Naive thymus-derived CD4-positive, alpha-beta T cell (primary cell): ENCODE measurements at regions not wholly inside any gene's neighbourhood (a gene's known extent, or its start where the extent isn't known, plus 50 kb on each side); places are given as distances from the start of the nearest gene placed in this dataset.
"Not testable (repeated sequence)": the region's sequence is repeated elsewhere in the genome, so short reads cannot be mapped to it uniquely, and the experiment has no call there.

Experiments used
- ATAC-seq: fragments of 150-1000 bp; cut with Tn5 transposase; 2 replicates; pipeline ENCODE4 v1.10.0; 2021; ENCODE audit warnings: mild to moderate bottlenecking, moderate library complexity
- CTCF ChIA-PET: fragments of 350-600 bp; sonication (Branson Sonifier 250); formaldehyde crosslinking; loops from one replicate; lab custom pipeline; 2021; ENCODE audit warnings: antibody characterized with exemption; lab: Charles Lee
- POLR2A ChIA-PET: fragments of 350-600 bp; sonication (Branson Sonifier 250); formaldehyde crosslinking; loops from one replicate; lab custom pipeline; 2021; ENCODE audit warnings: antibody characterized with exemption, inconsistent platforms; lab: Charles Lee
- DNase-seq, 9 donors: peaks; one replicate each; pipeline versions ENCODE4 v3.0.0 to v3.0.0-alpha.2; 2020 to 2022; ENCODE audit warnings: mixed read lengths in 1 of 9
- H3K27ac ChIP-seq: one replicate; pipeline ENCODE4 v1.7.0; 2013; ENCODE audit warnings: mild to moderate bottlenecking, low read depth, low read length, moderate library complexity
- H3K27me3 ChIP-seq, 2 donors: one replicate each; pipeline ENCODE4 v1.7.0; 2013; ENCODE audit warnings: low read length in 2 of 2, mild to moderate bottlenecking in 2 of 2, moderate library complexity in 2 of 2; ENCODE audit not compliant: control insufficient read depth in 2 of 2, insufficient read depth in 2 of 2
- H3K36me3 ChIP-seq, 3 experiments: 1 replicate in 2 of 3; 2 replicates in 1 of 3; pipeline ENCODE4 v1.7.0; 2013; ENCODE audit warnings: low read length in 3 of 3, mild to moderate bottlenecking in 3 of 3, moderate library complexity in 1 of 3; ENCODE audit not compliant: insufficient read depth in 3 of 3, control insufficient read depth in 2 of 3
- H3K4me1 ChIP-seq, 2 donors: one replicate each; pipeline ENCODE4 v1.7.0; 2013; ENCODE audit warnings: low read length in 2 of 2, mild to moderate bottlenecking in 2 of 2, moderate library complexity in 1 of 2; ENCODE audit not compliant: control insufficient read depth in 2 of 2, insufficient read depth in 2 of 2
- H3K4me3 ChIP-seq: 2 replicates; pipeline ENCODE4 v1.7.0; 2013; ENCODE audit warnings: mild to moderate bottlenecking, low read length
- H3K9me3 ChIP-seq, 3 experiments: 1 replicate in 2 of 3; 2 replicates in 1 of 3; pipeline ENCODE4 v1.7.0; 2013; ENCODE audit warnings: low read length in 3 of 3; ENCODE audit not compliant: control insufficient read depth in 2 of 3
- H3K27ac Mint-ChIP-seq, 9 donors: one replicate each; pipeline ENCODE4 v1.8.0; 2020 to 2022; ENCODE audit warnings: mixed read lengths in 9 of 9, mild to moderate bottlenecking in 8 of 9, moderate library complexity in 5 of 9, inconsistent platforms in 2 of 9
- H3K27me3 Mint-ChIP-seq, 5 donors: one replicate each; pipeline ENCODE4 v1.8.0; 2021 to 2022; ENCODE audit warnings: mixed read lengths in 5 of 5, mild to moderate bottlenecking in 1 of 5
- H3K36me3 Mint-ChIP-seq, 5 donors: one replicate each; pipeline ENCODE4 v1.8.0; 2020 to 2022; ENCODE audit warnings: mixed read lengths in 5 of 5, mild to moderate bottlenecking in 3 of 5, inconsistent platforms in 1 of 5
- H3K4me1 Mint-ChIP-seq, 7 donors: one replicate each; pipeline ENCODE4 v1.8.0; 2020 to 2022; ENCODE audit warnings: mixed read lengths in 7 of 7, mild to moderate bottlenecking in 3 of 7, inconsistent platforms in 1 of 7
- H3K4me3 Mint-ChIP-seq, 10 donors: one replicate each; pipeline ENCODE4 v1.8.0; 2020 to 2022; ENCODE audit warnings: mild to moderate bottlenecking in 10 of 10, mixed read lengths in 10 of 10, moderate library complexity in 6 of 10, inconsistent platforms in 2 of 10
- H3K9me3 Mint-ChIP-seq, 11 donors: one replicate each; pipeline ENCODE4 v1.8.0; 2020 to 2022; ENCODE audit warnings: mixed read lengths in 11 of 11, mild to moderate bottlenecking in 4 of 11, inconsistent platforms in 1 of 11, moderate library complexity in 1 of 11
- intact Hi-C, 2 donors: fragments of 100-400 bp; cut with micrococcal nuclease; formaldehyde crosslinking; loops; one replicate each; pipeline ENCODE4 v1.15.1; 2023

- Mint-ChIP-seq H3K9me3 (peaks cover 0 to 11% (median 6%) of the 10 kb centered on the region in 11 donors), H3K4me1 (no peaks in the 10 kb centered on the region), H3K27me3 (peaks cover 18 to 41% (median 21%) of the 10 kb centered on the region in 5 donors), H3K27ac (no peak overlapping the region), H3K36me3 (peaks cover 0 to 7% (median 0%) of the 10 kb centered on the region in 5 donors), H3K4me3 (no peak overlapping the region)
- CTCF ChIA-PET = no interaction called here
- H3K36me3 ChIP-seq = no peaks in the 10 kb centered on the region
- no peaks in the 10 kb centered on the region for H3K27me3 ChIP-seq
- ATAC-seq (no peak), DNase-seq (no peak)
- intact Hi-C loops = no loop called here
- no peak overlapping the region for H3K4me3 ChIP-seq
- H3K9me3 ChIP-seq = no peaks in the 10 kb centered on the region
- POLR2A ChIA-PET = no interaction called here
- no peak overlapping the region for H3K27ac ChIP-seq
- H3K4me1 ChIP-seq = no peaks in the 10 kb centered on the region
Observed at GRCh38 chr17:33954597-33954996, 300.5 kb upstream of the CCL2 start.

DNA sequence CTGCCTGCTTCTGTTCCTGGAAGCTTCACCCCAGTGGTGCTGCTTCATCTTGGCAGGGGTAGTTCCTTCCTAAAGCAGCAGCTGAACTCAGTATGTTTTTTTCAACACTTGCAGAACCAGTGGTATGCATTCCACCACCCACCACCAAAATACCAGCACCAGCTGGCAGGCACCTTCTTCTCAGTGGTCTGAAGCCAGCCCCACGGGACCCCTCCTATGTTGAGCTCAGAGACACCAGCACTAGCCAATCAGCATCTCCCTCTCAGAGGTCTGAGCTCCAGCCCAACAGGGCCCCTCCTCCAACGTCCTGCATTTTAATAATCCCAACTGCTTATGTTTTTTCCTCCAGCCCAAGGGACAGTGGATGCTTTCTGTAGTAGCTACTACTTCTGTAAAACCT, 299.6 kb upstream of the CCL2 start:
- CTCF ChIA-PET = no interaction called here
- POLR2A ChIA-PET = no interaction called here
- Histone ChIP-seq H3K4me1 (no peaks in the 10 kb centered on the region), H3K36me3 (no peaks in the 10 kb centered on the region), H3K9me3 (no peaks in the 10 kb centered on the region), H3K27ac (no peak overlapping the region), H3K27me3 (no peaks in the 10 kb centered on the region), H3K4me3 (no peak overlapping the region)
- intact Hi-C loops = no loop called here
- H3K4me1 Mint-ChIP-seq = no peaks in the 10 kb centered on the region
- H3K27me3 Mint-ChIP-seq = peaks cover 18 to 41% (median 21%) of the 10 kb centered on the region in 5 donors
- no peak for ATAC-seq
- H3K9me3 Mint-ChIP-seq = peaks cover 0 to 16% (median 7%) of the 10 kb centered on the region in 11 donors
- no peak overlapping the region for H3K4me3 Mint-ChIP-seq
- no peak overlapping the region for H3K27ac Mint-ChIP-seq
- no peak for DNase-seq
- peaks cover 0 to 7% (median 0%) of the 10 kb centered on the region in 5 donors for H3K36me3 Mint-ChIP-seq

DNA sequence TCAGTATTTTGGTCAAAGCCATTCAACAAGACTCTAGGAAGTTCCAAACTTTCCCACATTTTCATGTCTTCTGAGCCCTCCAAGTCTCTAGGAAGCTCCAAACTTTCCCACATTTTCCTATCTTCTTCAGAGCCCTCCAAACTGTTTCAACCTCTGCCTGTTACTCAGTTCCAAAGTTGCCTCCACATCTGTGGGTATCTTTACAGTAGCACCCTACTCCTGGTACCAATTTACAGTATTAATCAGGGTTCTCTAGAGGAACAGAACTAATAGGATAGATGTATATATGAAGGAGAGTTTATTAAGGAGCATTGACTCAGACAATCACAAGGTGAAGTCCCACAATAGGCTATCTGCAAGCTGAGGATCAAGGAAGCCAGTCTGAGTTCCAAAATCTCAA, 296.0 kb upstream of the CCL2 start:
- H3K27ac ChIP-seq, H3K27me3 ChIP-seq, H3K36me3 Mint-ChIP-seq, H3K4me3 ChIP-seq, H3K9me3 ChIP-seq, H3K4me1 ChIP-seq, H3K36me3 ChIP-seq, H3K27ac Mint-ChIP-seq, CTCF ChIA-PET, ATAC-seq, POLR2A ChIA-PET, DNase-seq, intact Hi-C loops, H3K4me3 Mint-ChIP-seq: not testable (repeated sequence)
- Mint-ChIP-seq H3K27me3 (peaks cover 11 to 36% (median 26%) of the 10 kb centered on the region in 5 donors), H3K4me1 (peaks cover 0 to 16% (median 6%) of the 10 kb centered on the region in 7 donors), H3K9me3 (peaks cover 0 to 20% (median 7%) of the 10 kb centered on the region in 11 donors)

- CTCF ChIA-PET = no interaction called here
- POLR2A ChIA-PET = no interaction called here
- no peaks in the 10 kb centered on the region for H3K36me3 ChIP-seq
- peaks cover 2 to 9% of the 10 kb centered on the region in 2 donors for H3K4me1 ChIP-seq
- H3K4me3 ChIP-seq = no peak overlapping the region
- peaks cover 9 to 17% (median 11%) of the 10 kb centered on the region in 5 donors for H3K27me3 Mint-ChIP-seq
- no peak overlapping the region for H3K27ac ChIP-seq
- peaks cover 6 to 41% (median 16%) of the 10 kb centered on the region in 7 donors for H3K4me1 Mint-ChIP-seq
- H3K9me3 Mint-ChIP-seq = peaks cover 0 to 19% (median 7%) of the 10 kb centered on the region in 11 donors
- DNase-seq = no peak
- intact Hi-C loops = loop anchor here in 1 of 2 donors (10.0 kb wide), 1 partner anchor 62 kb away; no protein-coding TSS in a partner anchor
- H3K36me3 Mint-ChIP-seq = peaks cover 0 to 7% (median 0%) of the 10 kb centered on the region in 5 donors
- peak; percentile 24 for ATAC-seq
- H3K27ac Mint-ChIP-seq = peak overlapping the region in 1 of 9 donors; percentile 44
- H3K9me3 ChIP-seq = no peaks in the 10 kb centered on the region
- H3K4me3 Mint-ChIP-seq = peak overlapping the region in 2 of 10 donors; percentile 14 to 39
- H3K27me3 ChIP-seq = no peaks in the 10 kb centered on the region
Observed at GRCh38 chr17:33962857-33963655, 292.0 kb upstream of the CCL2 start.

DNA sequence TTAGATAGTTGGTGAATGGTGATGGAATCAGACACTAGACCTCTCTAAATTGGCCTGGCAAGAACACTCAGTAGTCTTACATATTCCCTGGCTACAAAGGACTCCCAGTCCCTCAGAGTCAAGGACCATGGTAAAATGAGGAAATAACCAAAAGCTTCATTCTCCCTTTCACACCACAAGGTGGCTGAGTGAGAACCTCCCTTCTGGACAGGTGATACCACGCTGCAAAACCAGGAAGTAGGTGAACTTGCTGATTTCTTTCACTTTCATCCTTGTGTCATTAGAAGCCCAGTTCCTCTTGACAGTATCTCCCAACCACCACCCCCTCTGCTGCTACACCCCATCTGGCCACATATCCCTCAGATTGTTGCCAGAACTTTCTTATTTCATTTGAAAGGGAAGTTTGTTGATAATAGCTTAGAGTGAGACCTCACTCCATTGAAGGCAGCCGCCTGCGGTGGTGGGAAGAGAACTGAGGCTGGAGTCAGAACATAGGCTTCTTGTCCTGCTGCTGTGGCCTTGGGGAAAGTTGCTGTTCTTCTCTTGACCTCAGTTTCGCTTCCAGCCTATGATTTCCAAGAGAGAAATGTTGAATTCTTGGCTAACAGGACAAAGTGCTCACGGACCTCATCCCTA, 290.6 kb upstream of the CCL2 start:
- Histone ChIP-seq H3K9me3 (no peaks in the 10 kb centered on the region), H3K36me3 (no peaks in the 10 kb centered on the region), H3K27ac (no peak overlapping the region), H3K4me3 (peak overlapping the region; percentile 41), H3K27me3 (no peaks in the 10 kb centered on the region), H3K4me1 (peaks cover 12 to 23% of the 10 kb centered on the region in 2 donors)
- ChIA-PET POLR2A (no interaction called here), CTCF (interaction anchor here (0.7 kb wide), 1 partner anchor 13 kb away, joined by 3 read pairs; no protein-coding TSS in a partner anchor)
- Mint-ChIP-seq H3K4me3 (peak overlapping the region in 9 of 10 donors; percentile 44 to 76 (median 58)), H3K27ac (peak overlapping the region in 3 of 9 donors; percentile 23 to 74 (median 63)), H3K36me3 (peaks cover 0 to 5% (median 0%) of the 10 kb centered on the region in 5 donors), H3K27me3 (peaks cover 8 to 16% (median 10%) of the 10 kb centered on the region in 5 donors), H3K9me3 (peaks cover 0 to 12% (median 0%) of the 10 kb centered on the region in 11 donors), H3K4me1 (peaks cover 18 to 55% (median 24%) of the 10 kb centered on the region in 7 donors)
- ATAC-seq = peak; percentile 72
- peak in 3 of 9 donors; percentile 2 to 16 (median 6) for DNase-seq
- intact Hi-C loops = loop anchor here in 1 of 2 donors (1.0 to 10.0 kb wide), 2 partner anchors 60 to 182 kb away; no protein-coding TSS in a partner anchor

DNA sequence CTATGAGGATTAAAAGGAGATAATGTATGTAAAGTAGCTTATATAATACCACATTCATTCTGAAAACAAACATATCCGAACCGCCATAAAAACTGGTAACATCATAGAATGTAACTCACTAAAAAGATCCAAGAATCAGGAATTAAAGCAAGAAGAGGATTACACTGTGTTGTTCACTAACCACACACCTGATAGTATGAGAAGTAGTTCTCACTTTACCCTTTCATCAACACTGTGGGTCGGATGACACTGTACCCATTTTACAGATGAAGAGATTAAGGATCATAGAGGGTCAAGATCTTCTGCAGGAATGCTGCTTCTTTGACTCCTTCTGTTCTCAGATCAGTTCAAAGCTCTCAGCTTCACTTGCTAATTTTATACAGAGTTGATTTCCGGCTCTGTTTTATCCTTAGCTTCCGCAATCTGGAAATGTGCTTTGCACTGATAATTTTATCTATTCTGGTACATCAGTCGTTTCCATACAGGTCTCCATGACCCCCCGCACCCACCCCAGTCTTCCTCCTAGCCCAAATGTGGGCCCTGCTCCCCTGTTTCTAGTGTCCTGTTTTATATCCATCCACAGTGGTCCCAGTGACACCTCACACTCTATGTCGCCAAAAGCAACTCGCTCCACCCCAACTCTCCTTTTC, 288.6 kb upstream of the CCL2 start:
- CTCF ChIA-PET = no interaction called here

More for the DNA sequence above, 288.6 kb upstream of the CCL2 start:
- no peaks in the 10 kb centered on the region for H3K36me3 ChIP-seq
- H3K9me3 ChIP-seq = no peaks in the 10 kb centered on the region
- H3K27ac ChIP-seq = no peak overlapping the region
- intact Hi-C loops = loop anchor here in 1 of 2 donors (10.0 kb wide), 1 partner anchor 58 kb away; no protein-coding TSS in a partner anchor
- no peaks in the 10 kb centered on the region for H3K27me3 ChIP-seq
- Mint-ChIP-seq H3K36me3 (peaks cover 0 to 2% (median 0%) of the 10 kb centered on the region in 5 donors), H3K27me3 (peaks cover 5 to 19% (median 15%) of the 10 kb centered on the region in 5 donors), H3K9me3 (peaks cover 0 to 4% (median 0%) of the 10 kb centered on the region in 11 donors), H3K27ac (peak overlapping the region in 1 of 9 donors; percentile 30), H3K4me3 (no peak overlapping the region), H3K4me1 (peaks cover 18 to 57% (median 24%) of the 10 kb centered on the region in 7 donors)
- POLR2A ChIA-PET = no interaction called here
- peaks cover 12 to 24% of the 10 kb centered on the region in 2 donors for H3K4me1 ChIP-seq
- DNase-seq = no peak
- ATAC-seq = no peak
- no peak overlapping the region for H3K4me3 ChIP-seq
